GM12878 (cell line): ENCODE measurements at regions not wholly inside any gene's neighbourhood (a gene's known extent, or its start where the extent isn't known, plus 50 kb on each side); places are given as distances from the start of the nearest gene placed in this dataset.

Experiments used
- ATAC-seq: fragments of 200-7000 bp; cut with Tn5 transposase; 3 replicates; pipeline ENCODE4 v1.9.1; 2020; ENCODE audit warnings: mild to moderate bottlenecking, moderate library complexity
- BruUV-seq: library from RNA; stranded (reverse); fragments of 400-500 nt; replicated peaks from 2 replicates; lab custom pipeline; 2021; lab: Mats Ljungman, UMichigan
- CTCF ChIA-PET: fragments of 300-600 bp; sonication (Branson Sonifier 250); formaldehyde crosslinking; extraction: SDS; loops from one replicate; lab custom pipeline; 2021; ENCODE audit warnings: inconsistent platforms; lab: Yijun Ruan, JAX
- POLR2A ChIA-PET: fragments of 350-600 bp; formaldehyde crosslinking; extraction: SDS; loops from one replicate; lab custom pipeline; 2021; ENCODE audit warnings: inconsistent platforms; lab: Charles Lee
- RAD21 ChIA-PET: fragments of 300-600 bp; sonication (Branson Sonifier 250); formaldehyde crosslinking; loops from one replicate; lab custom pipeline; 2023; ENCODE audit warnings: antibody characterized with exemption; ENCODE audit not compliant: unreplicated experiment; lab: Charles Lee
- SMC1A ChIA-PET: fragments of 300-600 bp; sonication (Branson Sonifier 250); formaldehyde crosslinking; loops from one replicate; lab custom pipeline; 2023; ENCODE audit not compliant: unreplicated experiment, uncharacterized antibody; lab: Charles Lee
- DNase-seq: peaks from one replicate; pipeline ENCODE4 v3.0.0-alpha.2; 2011; ENCODE audit warnings: low read depth, low spot score
- FAIRE-seq: peaks from 3 replicates; lab custom pipeline; 2011; peaks lifted over from hg19 to GRCh38; lab: Jason Lieb, UNC
- H2AFZ ChIP-seq: 2 replicates; pipeline ENCODE4 v1.6.0; 2011; ENCODE audit warnings: low read depth, low read length, control low read depth; ENCODE audit not compliant: control insufficient read depth
- H3K27ac ChIP-seq: 2 replicates; pipeline ENCODE4 v1.5.1; 2011; ENCODE audit warnings: control low read depth; ENCODE audit not compliant: control insufficient read depth, insufficient read depth
- H3K27me3 ChIP-seq, 2 experiments: replicated peaks in 1 of 2; 2 replicates each; pipeline versions ENCODE4 v1.6.0 to v1.6.1; 2011; ENCODE audit warnings: low read length in 1 of 2; ENCODE audit not compliant: control insufficient read depth in 2 of 2, insufficient read depth in 2 of 2
- H3K36me3 ChIP-seq, 2 experiments: 2 replicates each; pipeline ENCODE4 v1.5.1; 2011; ENCODE audit warnings: low read length in 1 of 2; ENCODE audit not compliant: control insufficient read depth in 2 of 2, insufficient read depth in 2 of 2
- H3K4me1 ChIP-seq: 2 replicates; pipeline ENCODE4 v1.6.1; 2011; ENCODE audit warnings: mild to moderate bottlenecking, low read length, moderate library complexity, mixed read lengths; ENCODE audit not compliant: control insufficient read depth, insufficient read depth
- H3K4me2 ChIP-seq: 2 replicates; pipeline ENCODE4 v1.6.0; 2011; ENCODE audit warnings: control low read depth; ENCODE audit not compliant: control insufficient read depth, insufficient read depth
- H3K4me3 ChIP-seq: fragments of 200-600 bp; sonication (generic); 2 replicates; pipeline ENCODE4 v1.5.1; 2016
- H3K79me2 ChIP-seq: 2 replicates; pipeline ENCODE4 v1.6.0; 2011; ENCODE audit warnings: low read length; ENCODE audit not compliant: control insufficient read depth, insufficient read depth
- H3K9ac ChIP-seq: 2 replicates; pipeline ENCODE4 v1.8.0; 2011; ENCODE audit warnings: low read length, control low read depth, mixed read lengths; ENCODE audit not compliant: control insufficient read depth, insufficient read depth
- H3K9me3 ChIP-seq: replicated peaks from 3 replicates; pipeline ENCODE4 v1.5.1; 2011; ENCODE audit warnings: mild to moderate bottlenecking, low read length; ENCODE audit not compliant: control insufficient read depth, insufficient read depth
- H4K20me1 ChIP-seq: 2 replicates; pipeline ENCODE4 v1.6.0; 2011; ENCODE audit not compliant: control insufficient read depth, insufficient read depth
- CEBPB ChIP-seq, 2 experiments: fragments of 150-350 bp in 1 of 2; IDR thresholded peaks; 2 replicates each; pipeline ENCODE4 v1.6.1; 2012 to 2014; ENCODE audit warnings: low read depth in 2 of 2, low read length in 2 of 2, borderline replicate concordance in 1 of 2, inconsistent platforms in 1 of 2
- CREB1 ChIP-seq: IDR thresholded peaks from 2 replicates; pipeline ENCODE4 v1.6.1; 2012; ENCODE audit warnings: low read depth, mild to moderate bottlenecking, inconsistent platforms
- E2F4 ChIP-seq: IDR thresholded peaks from 2 replicates; pipeline ENCODE4 v1.6.1; 2012; ENCODE audit warnings: low read depth, low read length, improper control_type of control experiment
- EGR1 ChIP-seq, 2 experiments: IDR thresholded peaks; 1 replicate in 1 of 2; 2 replicates in 1 of 2; pipeline ENCODE4 v1.6.1; 2011 to 2012; ENCODE audit warnings: low read depth in 2 of 2, low read length in 2 of 2, borderline replicate concordance in 1 of 2, mild to moderate bottlenecking in 1 of 2, moderate library complexity in 1 of 2
- EP300 ChIP-seq, 2 experiments: fragments of 150-350 bp in 1 of 2; IDR thresholded peaks; 2 replicates each; pipeline ENCODE4 v1.6.1; 2011 to 2012; ENCODE audit warnings: low read depth in 2 of 2, low read length in 2 of 2, borderline replicate concordance in 1 of 2, improper control_type of control experiment in 1 of 2, inconsistent platforms in 1 of 2; ENCODE audit not compliant: control insufficient read depth in 1 of 2
- KLF5 ChIP-seq: fragments of 450-650 bp; IDR thresholded peaks from 2 replicates; pipeline ENCODE4 v1.6.1; 2014; ENCODE audit warnings: mild to moderate bottlenecking; ENCODE audit not compliant: partially characterized antibody
- POU2F2 ChIP-seq: IDR thresholded peaks from 3 replicates; pipeline ENCODE4 v1.6.1; 2011; ENCODE audit warnings: low read depth, mild to moderate bottlenecking, low read length, borderline replicate concordance
- SUZ12 ChIP-seq: fragments of 200-600 bp; sonication (generic); IDR thresholded peaks from one replicate; pipeline ENCODE4 v1.6.1; 2018; ENCODE audit warnings: antibody characterized with exemption, mild to moderate bottlenecking; ENCODE audit not compliant: unreplicated experiment
- ZNF622 ChIP-seq: fragments of 450-650 bp; IDR thresholded peaks from 2 replicates; pipeline ENCODE4 v1.6.1; 2017; ENCODE audit warnings: mild to moderate bottlenecking, inconsistent platforms
- in situ Hi-C: fragments of 300-500 bp; cut with MboI; formaldehyde crosslinking; loops from 9 replicates; pipeline ENCODE4 v1.14.3; 2018; ENCODE audit warnings: mixed read lengths
- intact Hi-C: fragments of 100-400 bp; cut with micrococcal nuclease; formaldehyde crosslinking; loops from one replicate; pipeline ENCODE4 v1.14.2; 2022; ENCODE audit not compliant: unreplicated experiment
- TF ChIP-seq, protein P1 (sequence below): fragments of 450-650 bp; IDR thresholded peaks from 2 replicates; pipeline ENCODE4 v1.6.1; 2017; ENCODE audit warnings: mild to moderate bottlenecking, moderate library complexity
- TF ChIP-seq, protein P2 (sequence below): fragments of 450-650 bp; IDR thresholded peaks from 2 replicates; pipeline ENCODE4 v1.6.1; 2017; ENCODE audit warnings: antibody characterized with exemption, mild to moderate bottlenecking, moderate library complexity
- TF ChIP-seq, protein P3 (sequence below): IDR thresholded peaks from 2 replicates; pipeline ENCODE4 v1.6.1; 2012; ENCODE audit warnings: low read depth, low read length, improper control_type of control experiment

DNA sequence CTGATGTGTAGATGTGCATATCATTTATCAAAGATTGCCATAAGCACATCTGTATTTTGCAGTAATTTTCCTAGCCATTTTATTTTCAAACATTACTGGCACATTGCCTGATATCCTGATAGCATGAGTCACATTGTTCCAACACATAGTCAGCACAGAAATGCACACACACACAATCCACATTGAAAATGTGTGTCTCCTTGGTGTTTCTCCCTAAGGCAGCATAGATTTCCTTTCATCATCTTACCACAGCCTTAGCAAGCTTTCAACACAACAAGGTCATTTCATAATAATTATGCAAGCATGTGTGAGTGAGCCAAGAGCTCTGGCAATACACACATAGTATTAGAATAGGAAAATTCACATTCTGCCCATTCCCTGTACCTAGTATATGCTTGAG, 245.4 kb upstream of the MEIS1 start:
- Histone ChIP-seq H3K27me3 (no peaks in the 10 kb centered on the region), H3K27ac (no peak overlapping the region), H3K4me3 (no peak overlapping the region), H3K9me3 (no peaks in the 10 kb centered on the region), H3K36me3 (no peaks in the 10 kb centered on the region), H4K20me1 (no peaks in the 10 kb centered on the region), H3K4me2 (no peak overlapping the region), H2AFZ (no peak overlapping the region), H3K9ac (no peak overlapping the region), H3K4me1 (no peaks in the 10 kb centered on the region), H3K79me2 (no peaks in the 10 kb centered on the region)
- no peak for ATAC-seq
- no peak for DNase-seq
- FAIRE-seq: no peak
- in situ Hi-C loops (no loop called here), intact Hi-C loops (no loop called here)
- ChIA-PET POLR2A (no interaction called here), SMC1A (no interaction called here), RAD21 (no interaction called here), CTCF (no interaction called here)
- BruUV-seq: no TSS peak
- TF ChIP-seq KLF5 (no peak), SUZ12 (no peak), CEBPB (IDR thresholded peaks at IDR 0.05; ENCODE audit: borderline replicate concordance in 1 of 2, low read depth in 2 of 2, low read length in 2 of 2) (no peak), EGR1 (IDR thresholded peaks at IDR 0.05; ENCODE audit: borderline replicate concordance in 1 of 2, low read depth in 2 of 2, low read length in 2 of 2) (no peak), CREB1 (no peak), E2F4 (no peak), EP300 (IDR thresholded peaks at IDR 0.05; ENCODE audit: borderline replicate concordance in 1 of 2, control insufficient read depth in 1 of 2, low read depth in 2 of 2, low read length in 2 of 2) (no peak), ZNF622 (no peak), POU2F2 (no peak)
- TF ChIP-seq, protein P1, sequence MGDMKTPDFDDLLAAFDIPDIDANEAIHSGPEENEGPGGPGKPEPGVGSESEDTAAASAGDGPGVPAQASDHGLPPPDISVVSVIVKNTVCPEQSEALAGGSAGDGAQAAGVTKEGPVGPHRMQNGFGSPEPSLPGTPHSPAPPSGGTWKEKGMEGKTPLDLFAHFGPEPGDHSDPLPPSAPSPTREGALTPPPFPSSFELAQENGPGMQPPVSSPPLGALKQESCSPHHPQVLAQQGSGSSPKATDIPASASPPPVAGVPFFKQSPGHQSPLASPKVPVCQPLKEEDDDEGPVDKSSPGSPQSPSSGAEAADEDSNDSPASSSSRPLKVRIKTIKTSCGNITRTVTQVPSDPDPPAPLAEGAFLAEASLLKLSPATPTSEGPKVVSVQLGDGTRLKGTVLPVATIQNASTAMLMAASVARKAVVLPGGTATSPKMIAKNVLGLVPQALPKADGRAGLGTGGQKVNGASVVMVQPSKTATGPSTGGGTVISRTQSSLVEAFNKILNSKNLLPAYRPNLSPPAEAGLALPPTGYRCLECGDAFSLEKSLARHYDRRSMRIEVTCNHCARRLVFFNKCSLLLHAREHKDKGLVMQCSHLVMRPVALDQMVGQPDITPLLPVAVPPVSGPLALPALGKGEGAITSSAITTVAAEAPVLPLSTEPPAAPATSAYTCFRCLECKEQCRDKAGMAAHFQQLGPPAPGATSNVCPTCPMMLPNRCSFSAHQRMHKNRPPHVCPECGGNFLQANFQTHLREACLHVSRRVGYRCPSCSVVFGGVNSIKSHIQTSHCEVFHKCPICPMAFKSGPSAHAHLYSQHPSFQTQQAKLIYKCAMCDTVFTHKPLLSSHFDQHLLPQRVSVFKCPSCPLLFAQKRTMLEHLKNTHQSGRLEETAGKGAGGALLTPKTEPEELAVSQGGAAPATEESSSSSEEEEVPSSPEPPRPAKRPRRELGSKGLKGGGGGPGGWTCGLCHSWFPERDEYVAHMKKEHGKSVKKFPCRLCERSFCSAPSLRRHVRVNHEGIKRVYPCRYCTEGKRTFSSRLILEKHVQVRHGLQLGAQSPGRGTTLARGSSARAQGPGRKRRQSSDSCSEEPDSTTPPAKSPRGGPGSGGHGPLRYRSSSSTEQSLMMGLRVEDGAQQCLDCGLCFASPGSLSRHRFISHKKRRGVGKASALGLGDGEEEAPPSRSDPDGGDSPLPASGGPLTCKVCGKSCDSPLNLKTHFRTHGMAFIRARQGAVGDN: no peak
- TF ChIP-seq, protein P2, sequence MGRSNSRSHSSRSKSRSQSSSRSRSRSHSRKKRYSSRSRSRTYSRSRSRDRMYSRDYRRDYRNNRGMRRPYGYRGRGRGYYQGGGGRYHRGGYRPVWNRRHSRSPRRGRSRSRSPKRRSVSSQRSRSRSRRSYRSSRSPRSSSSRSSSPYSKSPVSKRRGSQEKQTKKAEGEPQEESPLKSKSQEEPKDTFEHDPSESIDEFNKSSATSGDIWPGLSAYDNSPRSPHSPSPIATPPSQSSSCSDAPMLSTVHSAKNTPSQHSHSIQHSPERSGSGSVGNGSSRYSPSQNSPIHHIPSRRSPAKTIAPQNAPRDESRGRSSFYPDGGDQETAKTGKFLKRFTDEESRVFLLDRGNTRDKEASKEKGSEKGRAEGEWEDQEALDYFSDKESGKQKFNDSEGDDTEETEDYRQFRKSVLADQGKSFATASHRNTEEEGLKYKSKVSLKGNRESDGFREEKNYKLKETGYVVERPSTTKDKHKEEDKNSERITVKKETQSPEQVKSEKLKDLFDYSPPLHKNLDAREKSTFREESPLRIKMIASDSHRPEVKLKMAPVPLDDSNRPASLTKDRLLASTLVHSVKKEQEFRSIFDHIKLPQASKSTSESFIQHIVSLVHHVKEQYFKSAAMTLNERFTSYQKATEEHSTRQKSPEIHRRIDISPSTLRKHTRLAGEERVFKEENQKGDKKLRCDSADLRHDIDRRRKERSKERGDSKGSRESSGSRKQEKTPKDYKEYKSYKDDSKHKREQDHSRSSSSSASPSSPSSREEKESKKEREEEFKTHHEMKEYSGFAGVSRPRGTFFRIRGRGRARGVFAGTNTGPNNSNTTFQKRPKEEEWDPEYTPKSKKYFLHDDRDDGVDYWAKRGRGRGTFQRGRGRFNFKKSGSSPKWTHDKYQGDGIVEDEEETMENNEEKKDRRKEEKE: no peak
- TF ChIP-seq, protein P3, sequence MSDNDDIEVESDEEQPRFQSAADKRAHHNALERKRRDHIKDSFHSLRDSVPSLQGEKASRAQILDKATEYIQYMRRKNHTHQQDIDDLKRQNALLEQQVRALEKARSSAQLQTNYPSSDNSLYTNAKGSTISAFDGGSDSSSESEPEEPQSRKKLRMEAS: no peak
